Adrenal gland (tissue), 5 donors: ENCODE measurements at regions not wholly inside any gene's neighbourhood (a gene's known extent, or its start where the extent isn't known, plus 50 kb on each side); places are given as distances from the start of the nearest gene placed in this dataset.

Experiments
- POLR2A ChIP-seq, 2 donors: fragments of 450-650 bp; IDR thresholded peaks; one replicate each; pipeline ENCODE4 v1.6.1; 2017; ENCODE audit warnings: antibody characterized with exemption in 2 of 2, mild to moderate bottlenecking in 2 of 2, moderate library complexity in 1 of 2
- TF ChIP-seq, protein P1 (sequence below), 6 experiments: fragments of 450-650 bp in 4 of 6; fragments of 200-600 bp in 2 of 6; sonication (generic) in 1 of 6; IDR thresholded peaks; 1 replicate in 5 of 6; 2 replicates in 1 of 6; pipeline versions ENCODE4 v1.5.1 to v1.8.0; 2016 to 2021; ENCODE audit warnings: antibody characterized with exemption in 6 of 6, mild to moderate bottlenecking in 2 of 6, moderate library complexity in 1 of 6
- donor health status: DM: no; HTN: no; CAD: no.

DNA sequence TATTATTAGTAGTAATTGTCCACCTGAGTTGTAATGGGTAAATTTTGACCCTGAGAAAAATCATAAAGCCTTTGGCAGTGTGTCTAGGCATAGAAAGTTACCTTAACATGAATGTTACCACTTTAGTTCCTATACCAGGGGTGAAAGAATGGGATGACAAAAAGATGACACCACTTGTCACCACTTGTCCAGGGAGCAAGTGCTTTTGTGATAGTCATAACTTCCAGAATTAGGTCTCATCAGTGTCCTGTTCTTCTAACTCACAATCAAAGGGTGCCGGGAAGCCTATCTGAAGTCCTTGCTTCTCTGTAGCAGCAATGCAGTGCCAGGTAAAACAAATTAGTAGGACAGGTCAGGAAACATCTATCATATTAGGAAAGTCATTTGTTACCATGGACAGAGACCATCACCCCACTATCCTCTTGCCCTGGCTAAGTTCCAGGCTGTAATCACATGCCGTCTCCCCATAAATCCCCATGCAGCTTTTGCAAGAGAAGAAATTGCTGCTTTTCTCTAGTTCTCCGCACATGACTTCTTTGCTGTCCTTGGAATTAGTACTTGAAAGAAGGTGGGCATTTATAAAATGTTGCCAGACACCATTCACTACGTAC, 156.5 kb upstream of the SGCD start:
- TF ChIP-seq, protein P1, sequence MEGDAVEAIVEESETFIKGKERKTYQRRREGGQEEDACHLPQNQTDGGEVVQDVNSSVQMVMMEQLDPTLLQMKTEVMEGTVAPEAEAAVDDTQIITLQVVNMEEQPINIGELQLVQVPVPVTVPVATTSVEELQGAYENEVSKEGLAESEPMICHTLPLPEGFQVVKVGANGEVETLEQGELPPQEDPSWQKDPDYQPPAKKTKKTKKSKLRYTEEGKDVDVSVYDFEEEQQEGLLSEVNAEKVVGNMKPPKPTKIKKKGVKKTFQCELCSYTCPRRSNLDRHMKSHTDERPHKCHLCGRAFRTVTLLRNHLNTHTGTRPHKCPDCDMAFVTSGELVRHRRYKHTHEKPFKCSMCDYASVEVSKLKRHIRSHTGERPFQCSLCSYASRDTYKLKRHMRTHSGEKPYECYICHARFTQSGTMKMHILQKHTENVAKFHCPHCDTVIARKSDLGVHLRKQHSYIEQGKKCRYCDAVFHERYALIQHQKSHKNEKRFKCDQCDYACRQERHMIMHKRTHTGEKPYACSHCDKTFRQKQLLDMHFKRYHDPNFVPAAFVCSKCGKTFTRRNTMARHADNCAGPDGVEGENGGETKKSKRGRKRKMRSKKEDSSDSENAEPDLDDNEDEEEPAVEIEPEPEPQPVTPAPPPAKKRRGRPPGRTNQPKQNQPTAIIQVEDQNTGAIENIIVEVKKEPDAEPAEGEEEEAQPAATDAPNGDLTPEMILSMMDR (IDR thresholded peaks at IDR 0.05) = no peak
- TF ChIP-seq POLR2A (IDR thresholded peaks at IDR 0.05) = no peak
